GM19238 (cell line): ENCODE measurements at regions not wholly inside any gene's neighbourhood (a gene's known extent, or its start where the extent isn't known, plus 50 kb on each side); places are given as distances from the start of the nearest gene placed in this dataset.

Experiments used
- DNase-seq: peaks from one replicate; pipeline ENCODE4 v3.0.0; 2011; ENCODE audit warnings: low spot score; ENCODE audit not compliant: insufficient read length

- no peak for DNase-seq
Observed at GRCh38 chr11:31863170-31863832, 52.2 kb upstream of the PAX6 start.

- DNase-seq, result no peak
Observed at GRCh38 chr11:31861011-31861410, 49.9 kb upstream of the PAX6 start.
